ENCODE measurements at regions not wholly inside any gene's neighbourhood (a gene's known extent, or its start where the extent isn't known, plus 50 kb on each side); places are given as distances from the start of the nearest gene placed in this dataset.

GRCh38 chr6:90759664-90760063 is 172.8 kb upstream of the MAP3K7 start:
- Mint-ChIP-seq H3K27ac (no peak overlapping the region), H3K36me3 (ENCODE audit: insufficient read depth) (no peaks in the 10 kb centered on the region), H3K4me3 (no peak overlapping the region), H3K9me3 (no peaks in the 10 kb centered on the region), H3K4me1 (ENCODE audit: low read depth in 2 of 2) (no peaks in the 10 kb centered on the region), H3K27me3 (peaks cover 5 to 9% of the 10 kb centered on the region in 2 donors)
- ATAC-seq (replicated peaks) (no peak), DNase-seq (no peak)

GRCh38 chr6:90758741-90759140 is 171.9 kb upstream of the MAP3K7 start:
- peaks cover 5 to 9% of the 10 kb centered on the region in 2 donors for H3K27me3 Mint-ChIP-seq
- H3K4me1 Mint-ChIP-seq (ENCODE audit: low read depth in 2 of 2), result no peaks in the 10 kb centered on the region
- no peak overlapping the region for H3K27ac Mint-ChIP-seq
- DNase-seq, result no peak
- no peaks in the 10 kb centered on the region for H3K36me3 Mint-ChIP-seq (ENCODE audit: insufficient read depth)
- ATAC-seq (replicated peaks), result no peak
- no peaks in the 10 kb centered on the region for H3K9me3 Mint-ChIP-seq
- no peak overlapping the region for H3K4me3 Mint-ChIP-seq

- Mint-ChIP-seq H3K27me3 (no peaks in the 10 kb centered on the region), H3K36me3 (ENCODE audit: insufficient read depth) (no peaks in the 10 kb centered on the region), H3K9me3 (peaks cover 0 to 4% of the 10 kb centered on the region in 2 donors), H3K4me3 (no peak overlapping the region), H3K27ac (no peak overlapping the region), H3K4me1 (ENCODE audit: low read depth in 2 of 2) (no peaks in the 10 kb centered on the region)
- no peak for DNase-seq
- ATAC-seq (replicated peaks), result no peak
These were observed 167.2 kb upstream of the MAP3K7 start for GRCh38 chr6:90753820-90754643.

- H3K4me1 Mint-ChIP-seq (ENCODE audit: low read depth in 2 of 2), result no peaks in the 10 kb centered on the region
- no peak overlapping the region for H3K4me3 Mint-ChIP-seq
- peaks cover 0 to 1% of the 10 kb centered on the region in 2 donors for H3K9me3 Mint-ChIP-seq
- H3K27me3 Mint-ChIP-seq, result peaks cover 0 to 6% of the 10 kb centered on the region in 2 donors
- H3K36me3 Mint-ChIP-seq (ENCODE audit: insufficient read depth), result no peaks in the 10 kb centered on the region
- ATAC-seq (replicated peaks) (no peak), DNase-seq (no peak)
- no peak overlapping the region for H3K27ac Mint-ChIP-seq
These were observed 152.9 kb upstream of the MAP3K7 start for GRCh38 chr6:90739802-90740201.

GRCh38 chr6:90739339-90739738 is 152.5 kb upstream of the MAP3K7 start:
- H3K9me3 Mint-ChIP-seq, result peaks cover 2 to 4% of the 10 kb centered on the region in 2 donors
- peaks cover 0 to 6% of the 10 kb centered on the region in 2 donors for H3K27me3 Mint-ChIP-seq
- no peaks in the 10 kb centered on the region for H3K4me1 Mint-ChIP-seq (ENCODE audit: low read depth in 2 of 2)
- no peak for ATAC-seq (replicated peaks)
- H3K4me3 Mint-ChIP-seq, result no peak overlapping the region
- H3K36me3 Mint-ChIP-seq (ENCODE audit: insufficient read depth), result no peaks in the 10 kb centered on the region
- no peak for DNase-seq
- H3K27ac Mint-ChIP-seq, result no peak overlapping the region

- Mint-ChIP-seq H3K36me3 (ENCODE audit: insufficient read depth) (no peaks in the 10 kb centered on the region), H3K27me3 (peaks cover 7 to 8% of the 10 kb centered on the region in 2 donors), H3K4me1 (ENCODE audit: low read depth in 2 of 2) (no peaks in the 10 kb centered on the region), H3K9me3 (peaks cover 2 to 8% of the 10 kb centered on the region in 2 donors), H3K27ac (no peak overlapping the region), H3K4me3 (no peak overlapping the region)
- DNase-seq, result no peak
- no peak for ATAC-seq (replicated peaks)
These were observed 143.3 kb upstream of the MAP3K7 start for GRCh38 chr6:90730151-90730673.

- no peaks in the 10 kb centered on the region for H3K36me3 Mint-ChIP-seq (ENCODE audit: insufficient read depth)
- no peak for ATAC-seq (replicated peaks)
These were observed 142.2 kb upstream of the MAP3K7 start for GRCh38 chr6:90729057-90729456.

GRCh38 chr6:90722648-90723047 is 135.8 kb upstream of the MAP3K7 start:
- no peak for ATAC-seq (replicated peaks)
- H3K27ac Mint-ChIP-seq, result no peak overlapping the region
- no peak overlapping the region for H3K4me3 Mint-ChIP-seq
- no peaks in the 10 kb centered on the region for H3K9me3 Mint-ChIP-seq
- peaks cover 13 to 24% of the 10 kb centered on the region in 2 donors for H3K27me3 Mint-ChIP-seq
- no peak for DNase-seq
- H3K36me3 Mint-ChIP-seq (ENCODE audit: insufficient read depth), result no peaks in the 10 kb centered on the region
- H3K4me1 Mint-ChIP-seq (ENCODE audit: low read depth in 2 of 2), result no peaks in the 10 kb centered on the region

More at GRCh38 chr6:90729057-90729456, 142.2 kb upstream of the MAP3K7 start:
- Mint-ChIP-seq H3K4me1 (ENCODE audit: low read depth in 2 of 2) (no peaks in the 10 kb centered on the region), H3K27me3 (peaks cover 7 to 8% of the 10 kb centered on the region in 2 donors), H3K27ac (no peak overlapping the region), H3K4me3 (no peak overlapping the region), H3K9me3 (peaks cover 0 to 1% of the 10 kb centered on the region in 2 donors)
- DNase-seq, result no peak

- DNase-seq (no peak), ATAC-seq (replicated peaks) (no peak)
- Mint-ChIP-seq H3K4me1 (ENCODE audit: low read depth in 2 of 2) (no peaks in the 10 kb centered on the region), H3K27me3 (peaks cover 6 to 28% of the 10 kb centered on the region in 2 donors), H3K36me3 (ENCODE audit: insufficient read depth) (no peaks in the 10 kb centered on the region), H3K4me3 (no peak overlapping the region), H3K9me3 (no peaks in the 10 kb centered on the region), H3K27ac (no peak overlapping the region)
These were observed 133.5 kb upstream of the MAP3K7 start for GRCh38 chr6:90720404-90720803.

- no peaks in the 10 kb centered on the region for H3K4me1 Mint-ChIP-seq (ENCODE audit: low read depth in 2 of 2)
- ATAC-seq (replicated peaks) (no peak), DNase-seq (no peak)
- H3K4me3 Mint-ChIP-seq, result no peak overlapping the region
- H3K9me3 Mint-ChIP-seq, result no peaks in the 10 kb centered on the region
- no peaks in the 10 kb centered on the region for H3K36me3 Mint-ChIP-seq (ENCODE audit: insufficient read depth)
- no peak overlapping the region for H3K27ac Mint-ChIP-seq
- peaks cover 6 to 28% of the 10 kb centered on the region in 2 donors for H3K27me3 Mint-ChIP-seq
These were observed 132.7 kb upstream of the MAP3K7 start for GRCh38 chr6:90719321-90720195.

- DNase-seq, result no peak
- Mint-ChIP-seq H3K36me3 (ENCODE audit: insufficient read depth) (no peaks in the 10 kb centered on the region), H3K27ac (no peak overlapping the region), H3K4me1 (ENCODE audit: low read depth in 2 of 2) (no peaks in the 10 kb centered on the region), H3K27me3 (peaks cover 12 to 18% of the 10 kb centered on the region in 2 donors), H3K9me3 (no peaks in the 10 kb centered on the region), H3K4me3 (no peak overlapping the region)
- no peak for ATAC-seq (replicated peaks)
These were observed 129.5 kb upstream of the MAP3K7 start for GRCh38 chr6:90716376-90716775.

- Mint-ChIP-seq H3K9me3 (no peaks in the 10 kb centered on the region), H3K4me1 (ENCODE audit: low read depth in 2 of 2) (no peaks in the 10 kb centered on the region), H3K27ac (no peak overlapping the region), H3K36me3 (ENCODE audit: insufficient read depth) (no peaks in the 10 kb centered on the region), H3K27me3 (peaks cover 12% of the 10 kb centered on the region in 2 donors), H3K4me3 (no peak overlapping the region)
- ATAC-seq (replicated peaks), result no peak
- DNase-seq, result no peak
These were observed 128.3 kb upstream of the MAP3K7 start for GRCh38 chr6:90715093-90715655.

GRCh38 chr6:90714319-90714718 is 127.4 kb upstream of the MAP3K7 start:
- ATAC-seq (replicated peaks) (no peak), DNase-seq (no peak)
- H3K4me3 Mint-ChIP-seq, result no peak overlapping the region
- no peak overlapping the region for H3K27ac Mint-ChIP-seq
- H3K36me3 Mint-ChIP-seq (ENCODE audit: insufficient read depth), result no peaks in the 10 kb centered on the region
- no peaks in the 10 kb centered on the region for H3K4me1 Mint-ChIP-seq (ENCODE audit: low read depth in 2 of 2)
- no peaks in the 10 kb centered on the region for H3K9me3 Mint-ChIP-seq
- H3K27me3 Mint-ChIP-seq, result peaks cover 6 to 12% of the 10 kb centered on the region in 2 donors

Measured in effector memory CD8-positive, alpha-beta T cell (primary cell).